GM12878 (cell line): ENCODE measurements at regions not wholly inside any gene's neighbourhood (a gene's known extent, or its start where the extent isn't known, plus 50 kb on each side); places are given as distances from the start of the nearest gene placed in this dataset.

Source experiments
- ATAC-seq: fragments of 200-7000 bp; cut with Tn5 transposase; 3 replicates; pipeline ENCODE4 v1.9.1; 2020; ENCODE audit warnings: mild to moderate bottlenecking, moderate library complexity
- BruUV-seq: library from RNA; stranded (reverse); fragments of 400-500 nt; replicated peaks from 2 replicates; lab custom pipeline; 2021; lab: Mats Ljungman, UMichigan
- CTCF ChIA-PET: fragments of 300-600 bp; sonication (Branson Sonifier 250); formaldehyde crosslinking; extraction: SDS; loops from one replicate; lab custom pipeline; 2021; ENCODE audit warnings: inconsistent platforms; lab: Yijun Ruan, JAX
- POLR2A ChIA-PET: fragments of 350-600 bp; formaldehyde crosslinking; extraction: SDS; loops from one replicate; lab custom pipeline; 2021; ENCODE audit warnings: inconsistent platforms; lab: Charles Lee
- RAD21 ChIA-PET: fragments of 300-600 bp; sonication (Branson Sonifier 250); formaldehyde crosslinking; loops from one replicate; lab custom pipeline; 2023; ENCODE audit warnings: antibody characterized with exemption; ENCODE audit not compliant: unreplicated experiment; lab: Charles Lee
- SMC1A ChIA-PET: fragments of 300-600 bp; sonication (Branson Sonifier 250); formaldehyde crosslinking; loops from one replicate; lab custom pipeline; 2023; ENCODE audit not compliant: unreplicated experiment, uncharacterized antibody; lab: Charles Lee
- DNase-seq: peaks from one replicate; pipeline ENCODE4 v3.0.0-alpha.2; 2011; ENCODE audit warnings: low read depth, low spot score
- FAIRE-seq: peaks from 3 replicates; lab custom pipeline; 2011; peaks lifted over from hg19 to GRCh38; lab: Jason Lieb, UNC
- H2AFZ ChIP-seq: 2 replicates; pipeline ENCODE4 v1.6.0; 2011; ENCODE audit warnings: low read depth, low read length, control low read depth; ENCODE audit not compliant: control insufficient read depth
- H3K27ac ChIP-seq: 2 replicates; pipeline ENCODE4 v1.5.1; 2011; ENCODE audit warnings: control low read depth; ENCODE audit not compliant: control insufficient read depth, insufficient read depth
- H3K27me3 ChIP-seq, 2 experiments: replicated peaks in 1 of 2; 2 replicates each; pipeline versions ENCODE4 v1.6.0 to v1.6.1; 2011; ENCODE audit warnings: low read length in 1 of 2; ENCODE audit not compliant: control insufficient read depth in 2 of 2, insufficient read depth in 2 of 2
- H3K36me3 ChIP-seq, 2 experiments: 2 replicates each; pipeline ENCODE4 v1.5.1; 2011; ENCODE audit warnings: low read length in 1 of 2; ENCODE audit not compliant: control insufficient read depth in 2 of 2, insufficient read depth in 2 of 2
- H3K4me1 ChIP-seq: 2 replicates; pipeline ENCODE4 v1.6.1; 2011; ENCODE audit warnings: mild to moderate bottlenecking, low read length, moderate library complexity, mixed read lengths; ENCODE audit not compliant: control insufficient read depth, insufficient read depth
- H3K4me2 ChIP-seq: 2 replicates; pipeline ENCODE4 v1.6.0; 2011; ENCODE audit warnings: control low read depth; ENCODE audit not compliant: control insufficient read depth, insufficient read depth
- H3K4me3 ChIP-seq: fragments of 200-600 bp; sonication (generic); 2 replicates; pipeline ENCODE4 v1.5.1; 2016
- H3K79me2 ChIP-seq: 2 replicates; pipeline ENCODE4 v1.6.0; 2011; ENCODE audit warnings: low read length; ENCODE audit not compliant: control insufficient read depth, insufficient read depth
- H3K9ac ChIP-seq: 2 replicates; pipeline ENCODE4 v1.8.0; 2011; ENCODE audit warnings: low read length, control low read depth, mixed read lengths; ENCODE audit not compliant: control insufficient read depth, insufficient read depth
- H3K9me3 ChIP-seq: replicated peaks from 3 replicates; pipeline ENCODE4 v1.5.1; 2011; ENCODE audit warnings: mild to moderate bottlenecking, low read length; ENCODE audit not compliant: control insufficient read depth, insufficient read depth
- H4K20me1 ChIP-seq: 2 replicates; pipeline ENCODE4 v1.6.0; 2011; ENCODE audit not compliant: control insufficient read depth, insufficient read depth
- EZH2 ChIP-seq: IDR thresholded peaks from 2 replicates; pipeline ENCODE4 v1.6.1; 2012; ENCODE audit warnings: low read depth, mild to moderate bottlenecking, control low read depth, inconsistent platforms, low read length, borderline replicate concordance; ENCODE audit not compliant: control insufficient read depth
- POLR2A ChIP-seq: IDR thresholded peaks from 2 replicates; pipeline ENCODE4 v1.6.1; 2011; ENCODE audit warnings: low read depth, mild to moderate bottlenecking, low read length
- RAD21 ChIP-seq: IDR thresholded peaks from 2 replicates; pipeline ENCODE4 v1.6.1; 2011; ENCODE audit warnings: mild to moderate bottlenecking, low read depth, low read length, moderate library complexity; ENCODE audit not compliant: insufficient read depth
- RUNX3 ChIP-seq: IDR thresholded peaks from 2 replicates; pipeline ENCODE4 v1.6.1; 2012; ENCODE audit warnings: low read length, inconsistent platforms
- SIN3A ChIP-seq: IDR thresholded peaks from 2 replicates; pipeline ENCODE4 v1.6.1; 2012; ENCODE audit warnings: low read depth, low read length, improper control_type of control experiment
- SMARCA5 ChIP-seq: fragments of 450-650 bp; IDR thresholded peaks from 2 replicates; pipeline ENCODE4 v1.6.1; 2017; ENCODE audit warnings: mild to moderate bottlenecking
- SREBF1 ChIP-seq: IDR thresholded peaks from 2 replicates; pipeline ENCODE4 v1.6.1; 2012; ENCODE audit warnings: mild to moderate bottlenecking, low read length
- TCF7 ChIP-seq: IDR thresholded peaks from 2 replicates; pipeline ENCODE4 v1.6.1; 2014; ENCODE audit warnings: antibody characterized with exemption, borderline replicate concordance
- WRNIP1 ChIP-seq: IDR thresholded peaks from 2 replicates; pipeline ENCODE4 v1.6.1; 2011; ENCODE audit warnings: low read depth, low read length, improper control_type of control experiment, borderline replicate concordance
- ZBTB4 ChIP-seq: fragments of 450-650 bp; formaldehyde crosslinking; IDR thresholded peaks from 2 replicates; pipeline ENCODE4 v1.4.0; 2022; ENCODE audit warnings: mild to moderate bottlenecking, moderate library complexity
- ZBTB40 ChIP-seq: fragments of 450-650 bp; IDR thresholded peaks from 2 replicates; pipeline ENCODE4 v1.6.1; 2016; ENCODE audit warnings: mild to moderate bottlenecking, moderate library complexity, borderline replicate concordance
- ZNF274 ChIP-seq: IDR thresholded peaks from one replicate; pipeline ENCODE4 v1.8.0; 2011; ENCODE audit not compliant: insufficient read length, insufficient read depth
- ZNF687 ChIP-seq: fragments of 450-650 bp; IDR thresholded peaks from 2 replicates; pipeline ENCODE4 v1.6.1; 2017; ENCODE audit warnings: mild to moderate bottlenecking, moderate library complexity
- WGBS: methylation state at CpG from one replicate; pipeline ENCODE4 v1.1.6; 2016; ENCODE audit warnings: low lambda C conversion rate; ENCODE audit not compliant: insufficient replicate concordance, insufficient coverage; ENCODE audit errors: missing lambda C conversion rate; 5-methylcytosine and 5-hydroxymethylcytosine counted together
- in situ Hi-C: fragments of 300-500 bp; cut with MboI; formaldehyde crosslinking; loops from 9 replicates; pipeline ENCODE4 v1.14.3; 2018; ENCODE audit warnings: mixed read lengths
- intact Hi-C: fragments of 100-400 bp; cut with micrococcal nuclease; formaldehyde crosslinking; loops from one replicate; pipeline ENCODE4 v1.14.2; 2022; ENCODE audit not compliant: unreplicated experiment

GRCh38 chr5:17012289-17012688 lies 76.2 kb upstream of the MYO10 start (continued):
- TF ChIP-seq ZBTB4 (CRISPR knock-in tag): no peak
- no peak for TF ChIP-seq RUNX3

- no peak for DNase-seq
- TF ChIP-seq TCF7: no peak
- TF ChIP-seq SIN3A: no peak
- no peak for TF ChIP-seq SREBF1
- TF ChIP-seq ZBTB40: no peak
- no peak for TF ChIP-seq RAD21
- no peak for TF ChIP-seq POLR2A
- no peak for TF ChIP-seq ZNF274
- TF ChIP-seq ZNF687: no peak
- TF ChIP-seq SMARCA5: no peak
- TF ChIP-seq EZH2: no peak
- no peak for TF ChIP-seq WRNIP1
- H3K4me2 ChIP-seq: no peak overlapping the region
- H3K9me3 ChIP-seq: no peaks in the 10 kb centered on the region
- in situ Hi-C loops (no loop called here), intact Hi-C loops (no loop called here)
- ChIA-PET SMC1A (no interaction called here), POLR2A (no interaction called here), RAD21 (no interaction called here), CTCF (interaction anchor here (1.1 kb wide), 1 partner anchor 24 kb away, joined by 3 read pairs; no protein-coding TSS in a partner anchor)
- FAIRE-seq: no peak
- no peak overlapping the region for H2AFZ ChIP-seq
- no peaks in the 10 kb centered on the region for H3K4me1 ChIP-seq
- BruUV-seq: no TSS peak
- H3K27me3 ChIP-seq: no peaks in the 10 kb centered on the region
- no peaks in the 10 kb centered on the region for H3K79me2 ChIP-seq
- H4K20me1 ChIP-seq: no peaks in the 10 kb centered on the region
- H3K36me3 ChIP-seq: no peaks in the 10 kb centered on the region
- 0 out of 3 replicates have a peak, but pooled peaks have one; percentile 18 for ATAC-seq
- 26% methylated on average over 3 of the region's 3 CpGs for WGBS
- H3K4me3 ChIP-seq: no peak overlapping the region
- H3K9ac ChIP-seq: no peak overlapping the region
- H3K27ac ChIP-seq: no peak overlapping the region
Measured at GRCh38 chr5:17014686-17015085, 78.6 kb upstream of the MYO10 start.
